ENCODE measurements at regions not wholly inside any gene's neighbourhood (a gene's known extent, or its start where the extent isn't known, plus 50 kb on each side); places are given as distances from the start of the nearest gene placed in this dataset.

- no peak for DNase-seq
These were observed 500.2 kb downstream of the GLRX3 start for GRCh38 chr10:130636313-130636930.

- no peak for DNase-seq
These were observed 501.0 kb downstream of the GLRX3 start for GRCh38 chr10:130637089-130637676.

GRCh38 chr10:130638991-130639390 is 502.8 kb downstream of the GLRX3 start:
- DNase-seq: no peak

- DNase-seq: no peak
These were observed 506.7 kb downstream of the GLRX3 start for GRCh38 chr10:130642926-130643325.

- DNase-seq: no peak
These were observed 511.1 kb downstream of the GLRX3 start for GRCh38 chr10:130647341-130647740.

GRCh38 chr10:130648807-130649206 is 512.6 kb downstream of the GLRX3 start:
- DNase-seq: no peak

GRCh38 chr10:130652544-130652943 is 516.4 kb downstream of the GLRX3 start:
- no peak for DNase-seq

- DNase-seq: no peak
These were observed 516.9 kb downstream of the GLRX3 start for GRCh38 chr10:130652964-130653578.

- DNase-seq: no peak
These were observed 518.5 kb downstream of the GLRX3 start for GRCh38 chr10:130654726-130655125.

- DNase-seq: no peak
These were observed 519.4 kb downstream of the GLRX3 start for GRCh38 chr10:130655313-130656186.

- DNase-seq: no peak
These were observed 520.0 kb downstream of the GLRX3 start for GRCh38 chr10:130656187-130656575.

GRCh38 chr10:130656582-130657133 is 520.5 kb downstream of the GLRX3 start:
- DNase-seq: no peak

- no peak for DNase-seq
These were observed 522.6 kb downstream of the GLRX3 start for GRCh38 chr10:130658687-130659290.

GRCh38 chr10:130659528-130659927 is 523.3 kb downstream of the GLRX3 start:
- DNase-seq: no peak

- no peak for DNase-seq
These were observed 524.1 kb downstream of the GLRX3 start for GRCh38 chr10:130660266-130660665.

- DNase-seq: no peak
These were observed 525.2 kb downstream of the GLRX3 start for GRCh38 chr10:130661419-130661818.

GRCh38 chr10:130662775-130663174 is 526.6 kb downstream of the GLRX3 start:
- no peak for DNase-seq

- no peak for DNase-seq
These were observed 528.3 kb downstream of the GLRX3 start for GRCh38 chr10:130664526-130664925.

GRCh38 chr10:130666215-130666614 is 530.0 kb downstream of the GLRX3 start:
- DNase-seq: no peak

- peak; percentile 19 for DNase-seq
These were observed 550.6 kb downstream of the GLRX3 start for GRCh38 chr10:130686689-130687300.

- DNase-seq: no peak
These were observed 551.4 kb downstream of the GLRX3 start for GRCh38 chr10:130687566-130687965.
